ENCODE measurements at regions not wholly inside any gene's neighbourhood (a gene's known extent, or its start where the extent isn't known, plus 50 kb on each side); places are given as distances from the start of the nearest gene placed in this dataset.

DNA sequence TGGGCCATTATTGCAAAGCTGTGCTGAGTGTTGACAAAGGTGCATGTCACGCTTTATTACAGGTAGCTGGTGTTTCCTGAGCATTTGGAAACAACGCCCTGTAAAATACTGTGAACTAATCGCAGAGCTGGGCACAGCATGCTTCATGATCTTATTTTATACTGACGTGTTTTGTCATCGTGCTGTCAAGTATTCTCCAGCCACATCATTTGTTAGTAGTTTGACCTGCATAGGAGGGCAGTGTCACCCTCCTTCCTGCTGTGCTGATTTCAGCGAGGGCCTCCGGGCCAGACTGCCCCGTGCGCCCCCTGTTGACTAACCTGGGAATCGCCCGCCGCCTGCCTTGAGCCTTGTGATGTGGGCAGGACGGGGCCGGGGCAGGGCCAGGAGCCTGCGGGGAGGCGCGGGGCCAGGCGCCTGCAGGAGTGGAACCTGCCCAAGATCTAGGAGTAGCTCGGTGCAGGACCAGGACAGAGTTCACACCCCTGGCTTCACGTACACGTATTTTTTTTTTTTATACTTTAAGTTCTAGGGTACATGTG lies 820.7 kb downstream of the KCNJ18 start:
- peaks cover 2% of the 10 kb centered on the region for H3K36me3 Mint-ChIP-seq

DNA sequence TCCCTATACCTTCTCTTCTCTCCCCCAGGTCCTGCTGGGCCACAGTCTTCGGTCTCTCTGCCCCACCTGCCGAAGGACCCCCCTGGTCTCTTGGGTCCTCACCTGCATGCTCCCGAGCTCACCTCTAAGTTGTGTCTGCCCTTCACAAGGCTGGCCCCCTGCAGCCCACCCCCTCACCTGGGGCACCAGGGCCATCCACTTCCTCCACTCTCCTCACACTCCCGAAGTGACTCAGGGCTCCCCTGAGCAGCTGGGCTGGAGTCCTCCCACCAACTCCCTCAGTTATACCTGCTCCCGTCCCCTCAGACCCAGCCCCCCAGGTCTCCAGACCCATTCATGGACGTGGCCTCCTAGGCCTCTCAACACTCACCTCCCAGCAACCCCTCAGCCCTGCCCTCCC lies 822.0 kb downstream of the KCNJ18 start:
- Mint-ChIP-seq H3K27ac (no peak overlapping the region), H3K4me1 (no peaks in the 10 kb centered on the region), H3K9me3 (peaks cover 39% of the 10 kb centered on the region), H3K4me3 (no peak overlapping the region), H3K36me3 (peaks cover 2% of the 10 kb centered on the region), H3K27me3 (ENCODE audit: low read depth) (no peaks in the 10 kb centered on the region)
- TF ChIP-seq, protein P1, sequence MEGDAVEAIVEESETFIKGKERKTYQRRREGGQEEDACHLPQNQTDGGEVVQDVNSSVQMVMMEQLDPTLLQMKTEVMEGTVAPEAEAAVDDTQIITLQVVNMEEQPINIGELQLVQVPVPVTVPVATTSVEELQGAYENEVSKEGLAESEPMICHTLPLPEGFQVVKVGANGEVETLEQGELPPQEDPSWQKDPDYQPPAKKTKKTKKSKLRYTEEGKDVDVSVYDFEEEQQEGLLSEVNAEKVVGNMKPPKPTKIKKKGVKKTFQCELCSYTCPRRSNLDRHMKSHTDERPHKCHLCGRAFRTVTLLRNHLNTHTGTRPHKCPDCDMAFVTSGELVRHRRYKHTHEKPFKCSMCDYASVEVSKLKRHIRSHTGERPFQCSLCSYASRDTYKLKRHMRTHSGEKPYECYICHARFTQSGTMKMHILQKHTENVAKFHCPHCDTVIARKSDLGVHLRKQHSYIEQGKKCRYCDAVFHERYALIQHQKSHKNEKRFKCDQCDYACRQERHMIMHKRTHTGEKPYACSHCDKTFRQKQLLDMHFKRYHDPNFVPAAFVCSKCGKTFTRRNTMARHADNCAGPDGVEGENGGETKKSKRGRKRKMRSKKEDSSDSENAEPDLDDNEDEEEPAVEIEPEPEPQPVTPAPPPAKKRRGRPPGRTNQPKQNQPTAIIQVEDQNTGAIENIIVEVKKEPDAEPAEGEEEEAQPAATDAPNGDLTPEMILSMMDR (IDR thresholded peaks at IDR 0.05; ENCODE audit: unreplicated experiment): no peak
- DNase-seq (ENCODE audit: low spot score in 2 of 2, unreplicated experiment in 2 of 2): no peak

More for the DNA sequence above, 820.7 kb downstream of the KCNJ18 start:
- Mint-ChIP-seq H3K27me3 (ENCODE audit: low read depth) (no peaks in the 10 kb centered on the region), H3K4me3 (no peak overlapping the region), H3K4me1 (no peaks in the 10 kb centered on the region), H3K9me3 (peaks cover 41% of the 10 kb centered on the region), H3K27ac (no peak overlapping the region)
- DNase-seq (ENCODE audit: low spot score in 2 of 2, unreplicated experiment in 2 of 2): no peak
- TF ChIP-seq, protein P1 (IDR thresholded peaks at IDR 0.05; ENCODE audit: unreplicated experiment): no peak

DNA sequence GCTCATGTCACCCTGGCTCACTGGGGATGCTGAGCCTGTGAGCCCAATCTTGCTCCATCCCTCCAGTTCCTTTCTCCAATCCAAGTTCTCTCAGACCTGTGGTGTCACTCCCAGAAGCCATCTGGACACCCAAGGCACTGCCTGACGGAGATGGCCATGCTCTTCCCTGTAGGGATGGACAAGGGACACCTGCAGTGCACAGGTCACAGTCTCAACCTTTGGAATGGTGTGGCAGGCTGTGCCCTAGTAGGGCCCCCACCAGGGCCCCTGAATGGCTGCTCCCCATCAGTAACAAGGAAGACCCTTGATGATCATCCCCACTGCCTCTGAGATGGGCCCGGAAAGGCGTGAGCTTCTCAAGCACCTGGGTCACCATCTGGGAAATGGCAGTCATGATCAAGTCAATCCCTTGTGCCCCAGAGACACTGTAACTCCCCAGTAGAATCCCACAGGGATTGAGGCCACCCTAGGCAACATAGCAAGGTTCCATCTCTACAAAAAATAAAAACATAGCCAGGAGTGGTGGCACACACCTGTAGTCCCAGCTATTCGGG lies 822.5 kb downstream of the KCNJ18 start:
- H3K4me1 Mint-ChIP-seq: no peaks in the 10 kb centered on the region
- peaks cover 37% of the 10 kb centered on the region for H3K9me3 Mint-ChIP-seq
- H3K27ac Mint-ChIP-seq: no peak overlapping the region
- TF ChIP-seq, protein P1 (IDR thresholded peaks at IDR 0.05; ENCODE audit: unreplicated experiment): no peak
- no peaks in the 10 kb centered on the region for H3K27me3 Mint-ChIP-seq (ENCODE audit: low read depth)
- no peak for DNase-seq (ENCODE audit: low spot score in 2 of 2, unreplicated experiment in 2 of 2)
- H3K4me3 Mint-ChIP-seq: no peak overlapping the region
- H3K36me3 Mint-ChIP-seq: peaks cover 2% of the 10 kb centered on the region

DNA sequence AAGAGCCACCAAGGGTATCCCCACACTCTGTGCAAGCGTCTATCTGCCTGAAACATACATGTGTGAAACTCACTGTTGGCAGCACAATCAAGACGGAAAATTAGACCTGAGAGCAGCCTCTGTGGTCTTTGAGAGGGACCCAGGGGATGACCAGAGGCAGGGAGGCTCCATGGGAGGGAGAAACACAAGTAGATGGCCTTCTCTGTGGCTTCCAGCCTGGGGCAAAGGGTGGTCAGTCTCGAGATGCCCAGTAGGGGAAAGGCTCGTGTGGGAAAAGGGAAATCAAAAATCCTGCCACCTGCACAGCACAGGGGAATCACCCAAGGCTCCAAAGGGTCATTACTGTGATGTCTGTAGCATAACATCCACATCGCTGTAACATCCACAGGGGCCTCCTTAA lies 823.3 kb downstream of the KCNJ18 start:
- no peak for DNase-seq (ENCODE audit: low spot score in 2 of 2, unreplicated experiment in 2 of 2)

DNA sequence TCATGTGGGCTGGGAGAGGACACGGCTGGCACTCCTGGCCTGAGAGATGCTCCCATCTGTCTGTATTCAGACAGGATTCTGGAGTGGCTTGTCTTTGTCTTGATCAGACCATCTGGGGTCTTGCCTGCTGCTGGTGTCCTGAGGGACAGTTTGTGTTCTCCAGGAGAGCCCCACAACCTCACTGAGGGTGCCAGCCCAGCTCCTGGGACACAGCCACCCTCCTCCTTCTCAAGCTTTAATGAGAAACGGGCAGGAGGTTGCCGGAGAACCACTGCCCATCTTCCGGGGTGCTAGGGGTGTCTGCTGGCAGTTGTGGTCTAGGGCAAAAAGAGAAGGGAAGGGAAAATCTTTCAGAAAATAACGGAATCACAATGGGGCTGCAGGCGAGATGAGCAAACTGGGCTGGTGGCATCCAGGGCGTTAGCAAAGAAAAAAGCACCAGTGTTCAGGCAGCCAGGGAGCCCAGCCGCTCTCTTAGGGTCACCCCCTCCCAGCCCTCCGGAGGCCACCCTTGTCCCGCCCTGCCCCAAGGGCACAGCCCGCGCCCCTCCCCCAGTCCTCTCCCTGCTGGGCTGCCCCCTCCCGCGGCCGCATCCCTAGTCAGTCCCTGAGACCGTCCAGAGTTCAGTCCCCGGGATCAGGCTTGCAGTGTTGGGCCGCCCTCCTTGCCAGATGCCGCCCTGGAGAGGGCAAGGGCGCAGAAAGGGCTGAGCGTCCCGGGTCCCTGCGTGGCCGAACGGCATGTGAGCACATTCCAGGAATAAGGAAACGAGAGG lies 824.7 kb downstream of the KCNJ18 start:
- Mint-ChIP-seq H3K36me3 (peaks cover 2% of the 10 kb centered on the region), H3K4me3 (no peak overlapping the region), H3K4me1 (no peaks in the 10 kb centered on the region), H3K27ac (no peak overlapping the region), H3K27me3 (ENCODE audit: low read depth) (no peaks in the 10 kb centered on the region), H3K9me3 (peaks cover 21% of the 10 kb centered on the region)
- DNase-seq (ENCODE audit: low spot score in 2 of 2, unreplicated experiment in 2 of 2): no peak
- TF ChIP-seq, protein P1 (IDR thresholded peaks at IDR 0.05; ENCODE audit: unreplicated experiment): no peak

More for the DNA sequence above, 823.3 kb downstream of the KCNJ18 start:
- peaks cover 2% of the 10 kb centered on the region for H3K36me3 Mint-ChIP-seq
- TF ChIP-seq, protein P1 (IDR thresholded peaks at IDR 0.05; ENCODE audit: unreplicated experiment): no peak
- H3K4me3 Mint-ChIP-seq: no peak overlapping the region
- no peaks in the 10 kb centered on the region for H3K4me1 Mint-ChIP-seq
- peaks cover 29% of the 10 kb centered on the region for H3K9me3 Mint-ChIP-seq
- no peak overlapping the region for H3K27ac Mint-ChIP-seq
- H3K27me3 Mint-ChIP-seq (ENCODE audit: low read depth): no peaks in the 10 kb centered on the region

Data from mesothelial cell of epicardium (in vitro differentiated cells).